ENCODE measurements at regions not wholly inside any gene's neighbourhood (a gene's known extent, or its start where the extent isn't known, plus 50 kb on each side); places are given as distances from the start of the nearest gene placed in this dataset.

DNA sequence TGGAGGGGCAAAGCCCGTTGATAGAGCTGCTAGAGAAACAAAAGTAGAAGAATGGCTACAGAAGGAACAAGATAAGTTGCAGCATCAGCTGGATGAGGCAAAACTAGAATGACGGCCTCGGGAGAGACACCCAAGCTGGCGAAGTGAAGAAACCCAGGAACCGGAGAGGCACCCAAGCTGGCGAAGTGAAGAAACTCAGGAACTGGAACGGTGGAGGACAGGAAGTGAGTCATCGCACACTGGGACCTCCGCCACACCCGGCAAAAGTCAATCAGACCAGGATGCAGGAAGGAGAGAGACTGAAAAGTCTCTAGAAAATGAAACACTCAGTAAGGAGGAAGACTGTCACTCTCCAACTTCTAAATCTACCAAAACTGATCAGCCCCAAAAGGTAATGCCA, 133.0 kb upstream of the NEBL start:
- TF ChIP-seq, protein P1, sequence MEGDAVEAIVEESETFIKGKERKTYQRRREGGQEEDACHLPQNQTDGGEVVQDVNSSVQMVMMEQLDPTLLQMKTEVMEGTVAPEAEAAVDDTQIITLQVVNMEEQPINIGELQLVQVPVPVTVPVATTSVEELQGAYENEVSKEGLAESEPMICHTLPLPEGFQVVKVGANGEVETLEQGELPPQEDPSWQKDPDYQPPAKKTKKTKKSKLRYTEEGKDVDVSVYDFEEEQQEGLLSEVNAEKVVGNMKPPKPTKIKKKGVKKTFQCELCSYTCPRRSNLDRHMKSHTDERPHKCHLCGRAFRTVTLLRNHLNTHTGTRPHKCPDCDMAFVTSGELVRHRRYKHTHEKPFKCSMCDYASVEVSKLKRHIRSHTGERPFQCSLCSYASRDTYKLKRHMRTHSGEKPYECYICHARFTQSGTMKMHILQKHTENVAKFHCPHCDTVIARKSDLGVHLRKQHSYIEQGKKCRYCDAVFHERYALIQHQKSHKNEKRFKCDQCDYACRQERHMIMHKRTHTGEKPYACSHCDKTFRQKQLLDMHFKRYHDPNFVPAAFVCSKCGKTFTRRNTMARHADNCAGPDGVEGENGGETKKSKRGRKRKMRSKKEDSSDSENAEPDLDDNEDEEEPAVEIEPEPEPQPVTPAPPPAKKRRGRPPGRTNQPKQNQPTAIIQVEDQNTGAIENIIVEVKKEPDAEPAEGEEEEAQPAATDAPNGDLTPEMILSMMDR (optimal IDR thresholded peaks at IDR 0.05 in 1 of 3, IDR thresholded peaks at IDR 0.05 in 1 of 3, conservative IDR thresholded peaks at IDR 0.05 in 1 of 3; ENCODE audit: extremely low read depth in 1 of 3, insufficient read depth in 2 of 3, low read length in 3 of 3), result no peak
- TF ChIP-seq EZH2 (IDR thresholded peaks at IDR 0.05; ENCODE audit: low read length), result no peak
- FAIRE-seq (peak; percentile 46), DNase-seq (ENCODE audit: low read depth, low spot score) (no peak)
- dilution Hi-C loops (cut with MboI; ENCODE audit: extremely low pct_ligation_motif_present, low sequenced_read_pairs), result no loop called here
- no peaks in the 10 kb centered on the region for H3K4me1 ChIP-seq (ENCODE audit: control insufficient read depth, extremely low read depth, insufficient read depth, low read length)
- no peaks in the 10 kb centered on the region for H3K79me2 ChIP-seq (ENCODE audit: control insufficient read depth, insufficient read depth, low read length)
- no peaks in the 10 kb centered on the region for H3K36me3 ChIP-seq (ENCODE audit: control insufficient read depth in 2 of 2, extremely low read depth in 1 of 2, insufficient read depth in 2 of 2, low read length in 2 of 2)
- H3K27ac ChIP-seq (ENCODE audit: control insufficient read depth, insufficient read depth, low read length), result no peak overlapping the region
- no peaks in the 10 kb centered on the region for H3K9me1 ChIP-seq (ENCODE audit: control insufficient read depth, extremely low read depth, insufficient read depth, low read length)
- H4K20me1 ChIP-seq (ENCODE audit: control insufficient read depth, extremely low read depth, insufficient read depth, low read length), result no peaks in the 10 kb centered on the region
- H3K27me3 ChIP-seq (ENCODE audit: control insufficient read depth, extremely low read depth, insufficient read depth, low read length), result no peaks in the 10 kb centered on the region
- H3K4me3 ChIP-seq (ENCODE audit: control insufficient read depth in 2 of 3, extremely low read depth in 1 of 3, insufficient read depth in 2 of 3, low read depth in 1 of 3, low read length in 3 of 3), result no peak overlapping the region
- peaks cover 2% of the 10 kb centered on the region for H3K9me3 ChIP-seq (ENCODE audit: control insufficient read depth, low read depth, low read length)
- no peak overlapping the region for H3K4me2 ChIP-seq (ENCODE audit: control insufficient read depth, extremely low read depth, insufficient read depth, low read depth, low read length)
- H3K9ac ChIP-seq (ENCODE audit: control insufficient read depth, extremely low read depth, insufficient read depth, low read length), result no peak overlapping the region
- H2AFZ ChIP-seq (ENCODE audit: control insufficient read depth, low read length), result peak overlapping the region; percentile 4

DNA sequence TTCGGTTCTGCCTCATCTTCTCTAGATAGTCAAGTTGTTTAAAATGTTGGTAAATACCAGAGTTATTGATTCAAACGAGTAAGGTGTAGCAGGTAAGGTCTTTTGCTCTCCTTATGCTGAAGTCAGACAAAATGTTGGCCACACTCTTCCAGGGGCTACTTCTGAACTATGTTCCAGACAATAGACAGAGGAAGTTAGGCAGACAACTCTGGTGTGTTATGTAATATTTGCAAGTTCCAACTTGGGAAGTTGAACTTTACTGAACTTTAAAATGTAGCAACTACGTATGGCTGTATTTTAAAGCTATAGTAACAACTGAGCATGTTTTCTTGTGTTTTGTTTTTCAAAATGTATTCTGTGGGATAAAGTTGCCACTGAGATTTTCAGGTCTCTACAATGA, 125.7 kb upstream of the NEBL start:
- no peak overlapping the region for H3K27ac ChIP-seq (ENCODE audit: control insufficient read depth, insufficient read depth, low read length)
- peaks cover 8% of the 10 kb centered on the region for H3K4me1 ChIP-seq (ENCODE audit: control insufficient read depth, extremely low read depth, insufficient read depth, low read length)
- H3K4me2 ChIP-seq (ENCODE audit: control insufficient read depth, extremely low read depth, insufficient read depth, low read depth, low read length), result peak overlapping the region; percentile 59
- peak overlapping the region; percentile 38 for H2AFZ ChIP-seq (ENCODE audit: control insufficient read depth, low read length)
- FAIRE-seq (peak; percentile 89), DNase-seq (ENCODE audit: low read depth, low spot score) (peak; percentile 2)
- dilution Hi-C loops (cut with MboI; ENCODE audit: extremely low pct_ligation_motif_present, low sequenced_read_pairs), result no loop called here
- no peaks in the 10 kb centered on the region for H3K9me3 ChIP-seq (ENCODE audit: control insufficient read depth, low read depth, low read length)
- no peaks in the 10 kb centered on the region for H4K20me1 ChIP-seq (ENCODE audit: control insufficient read depth, extremely low read depth, insufficient read depth, low read length)
- TF ChIP-seq, protein P1 (optimal IDR thresholded peaks at IDR 0.05 in 1 of 3, IDR thresholded peaks at IDR 0.05 in 1 of 3, conservative IDR thresholded peaks at IDR 0.05 in 1 of 3; ENCODE audit: extremely low read depth in 1 of 3, insufficient read depth in 2 of 3, low read length in 3 of 3), result no peak
- no peak for TF ChIP-seq EZH2 (IDR thresholded peaks at IDR 0.05; ENCODE audit: low read length)
- H3K27me3 ChIP-seq (ENCODE audit: control insufficient read depth, extremely low read depth, insufficient read depth, low read length), result no peaks in the 10 kb centered on the region
- H3K4me3 ChIP-seq (ENCODE audit: control insufficient read depth in 2 of 3, extremely low read depth in 1 of 3, insufficient read depth in 2 of 3, low read depth in 1 of 3, low read length in 3 of 3), result no peak overlapping the region
- H3K79me2 ChIP-seq (ENCODE audit: control insufficient read depth, insufficient read depth, low read length), result no peaks in the 10 kb centered on the region
- H3K9ac ChIP-seq (ENCODE audit: control insufficient read depth, extremely low read depth, insufficient read depth, low read length), result no peak overlapping the region
- H3K9me1 ChIP-seq (ENCODE audit: control insufficient read depth, extremely low read depth, insufficient read depth, low read length), result no peaks in the 10 kb centered on the region
- H3K36me3 ChIP-seq (ENCODE audit: control insufficient read depth in 2 of 2, extremely low read depth in 1 of 2, insufficient read depth in 2 of 2, low read length in 2 of 2), result no peaks in the 10 kb centered on the region

Measured in keratinocyte (primary cell).